DND-41 (cell line): ENCODE measurements at regions not wholly inside any gene's neighbourhood (a gene's known extent, or its start where the extent isn't known, plus 50 kb on each side); places are given as distances from the start of the nearest gene placed in this dataset.

Experiments
- CTCF ChIP-seq: IDR thresholded peaks from 2 replicates; pipeline ENCODE4 v1.5.1; 2012; ENCODE audit warnings: borderline replicate concordance, low read length, moderate library complexity, mild to moderate bottlenecking; ENCODE audit not compliant: poor library complexity, severe bottlenecking; ENCODE audit errors: extremely low read depth
- EZH2 ChIP-seq: IDR thresholded peaks from 3 replicates; pipeline ENCODE4 v1.6.1; 2012; ENCODE audit warnings: borderline replicate concordance, low read depth, mild to moderate bottlenecking, moderate library complexity, low read length, inconsistent platforms; ENCODE audit not compliant: severe bottlenecking

GRCh38 chr1:81007024-81007423 is 793.7 kb upstream of the ADGRL2 start:
- no peak for TF ChIP-seq CTCF
- no peak for TF ChIP-seq EZH2
